K562 (cell line): ENCODE measurements at regions not wholly inside any gene's neighbourhood (a gene's known extent, or its start where the extent isn't known, plus 50 kb on each side); places are given as distances from the start of the nearest gene placed in this dataset.

Experiments
- ATAC-seq: fragments of 200-7000 bp; cut with Tn5 transposase; 3 replicates; pipeline ENCODE4 v1.9.1; 2020; ENCODE audit warnings: moderate library complexity
- BruUV-seq: library from RNA; stranded (reverse); fragments of 400-500 nt; replicated peaks from 2 replicates; lab custom pipeline; 2021; lab: Mats Ljungman, UMichigan
- CTCF ChIA-PET: fragments of 300-600 bp; formaldehyde crosslinking; extraction: SDS; loops from one replicate; lab custom pipeline; 2021; ENCODE audit warnings: low intra/inter-chr PET ratio; lab: Yijun Ruan, JAX
- POLR2A ChIA-PET: fragments of 300-600, 350-650 bp; sonication (Branson Sonifier 250); formaldehyde crosslinking; extraction: SDS; loops from one replicate; lab custom pipeline; 2021; ENCODE audit warnings: antibody characterized with exemption, inconsistent platforms; lab: Yijun Ruan, JAX
- DNase-seq, 4 experiments: peaks; one replicate each; pipeline versions ENCODE4 v3.0.0 to v3.0.0-alpha.2; 2011 to 2018; ENCODE audit warnings: low spot score in 3 of 4, mixed read lengths in 3 of 4; ENCODE audit errors: extremely low read depth in 1 of 4
- FAIRE-seq: peaks from 2 replicates; lab custom pipeline; 2011; peaks lifted over from hg19 to GRCh38; lab: Jason Lieb, UNC
- H2AFZ ChIP-seq: 2 replicates; pipeline ENCODE4 v1.6.0; 2011; ENCODE audit warnings: low read depth, low read length, control low read depth, inconsistent platforms
- H3K27ac ChIP-seq: fragments of 200-600 bp; 3 replicates; pipeline ENCODE4 v1.8.0; 2011; ENCODE audit warnings: low read depth, mild to moderate bottlenecking, control low read depth, inconsistent platforms, low read length, moderate library complexity, mixed read lengths; ENCODE audit errors: extremely low read depth
- H3K27me3 ChIP-seq, 2 experiments: fragments of 300-600 bp in 1 of 2; 2 replicates in 1 of 2; 3 replicates in 1 of 2; pipeline versions ENCODE4 v1.6.0 to v1.8.0; 2011; ENCODE audit warnings: inconsistent platforms in 2 of 2, low read length in 2 of 2, mild to moderate bottlenecking in 1 of 2, mixed read lengths in 1 of 2, moderate library complexity in 1 of 2; ENCODE audit not compliant: control insufficient read depth in 2 of 2, insufficient read depth in 2 of 2
- H3K36me3 ChIP-seq: fragments of 300-600 bp; 3 replicates; pipeline ENCODE4 v1.8.0; 2011; ENCODE audit warnings: mild to moderate bottlenecking, low read length, inconsistent platforms; ENCODE audit not compliant: control insufficient read depth, insufficient read depth
- H3K4me1 ChIP-seq, 2 experiments: fragments of 200-600 bp in 1 of 2; replicated peaks in 1 of 2; 2 replicates in 1 of 2; 3 replicates in 1 of 2; pipeline versions ENCODE4 v1.5.1 to v1.8.0; 2011; ENCODE audit warnings: inconsistent platforms in 2 of 2, low read length in 2 of 2, mild to moderate bottlenecking in 1 of 2, mixed read lengths in 1 of 2, moderate library complexity in 1 of 2; ENCODE audit not compliant: control insufficient read depth in 2 of 2, insufficient read depth in 2 of 2
- H3K4me2 ChIP-seq: 2 replicates; pipeline ENCODE4 v1.6.1; 2011; ENCODE audit warnings: low read length, control low read depth, inconsistent platforms, mixed read lengths; ENCODE audit not compliant: insufficient read depth
- H3K4me3 ChIP-seq: fragments of 200-600 bp; sonication (generic), shearing (Covaris generic); 2 replicates; pipeline ENCODE4 v1.5.1; 2016; ENCODE audit warnings: control low read depth, inconsistent platforms
- H3K79me2 ChIP-seq: fragments of 200-600 bp; 3 replicates; pipeline ENCODE4 v1.8.0; 2011; ENCODE audit warnings: low read length, inconsistent platforms; ENCODE audit not compliant: control insufficient read depth, insufficient read depth
- H3K9ac ChIP-seq, 2 experiments: 2 replicates each; pipeline versions ENCODE4 v1.6.0 to v1.6.1; 2011; ENCODE audit warnings: low read depth in 2 of 2, low read length in 2 of 2, control low read depth in 1 of 2, inconsistent platforms in 1 of 2, mild to moderate bottlenecking in 1 of 2, mixed read lengths in 1 of 2; ENCODE audit not compliant: insufficient read depth in 1 of 2
- H3K9me1 ChIP-seq: one replicate; pipeline ENCODE4 v1.6.0; 2011; ENCODE audit warnings: inconsistent platforms, mild to moderate bottlenecking, low read length, moderate library complexity; ENCODE audit not compliant: control insufficient read depth, insufficient read depth
- H3K9me3 ChIP-seq: replicated peaks from 2 replicates; pipeline ENCODE4 v1.5.1; 2011; ENCODE audit warnings: low read depth, low read length, inconsistent platforms; ENCODE audit not compliant: control insufficient read depth, insufficient read depth
- H4K20me1 ChIP-seq: replicated peaks from 2 replicates; pipeline ENCODE4 v1.6.1; 2011; ENCODE audit warnings: low read length, inconsistent platforms, mixed read lengths; ENCODE audit not compliant: control insufficient read depth, insufficient read depth
- E4F1 ChIP-seq: fragments of 250-450 bp; sonication (Bioruptor Pico); IDR thresholded peaks from 2 replicates; pipeline ENCODE4 v1.5.0; 2021; ENCODE audit warnings: mild to moderate bottlenecking, borderline replicate concordance
- GTF2E2 ChIP-seq: fragments of 200-800 bp; sonication (Bioruptor generic); IDR thresholded peaks from 2 replicates; pipeline ENCODE4 v1.6.1; 2016; ENCODE audit warnings: missing genetic modification characterization, missing compliant biosample characterization
- JUNB ChIP-seq: fragments of 450-650 bp; formaldehyde crosslinking; conservative IDR thresholded peaks from 2 replicates; pipeline ENCODE4 v1.4.0; 2020; ENCODE audit warnings: mild to moderate bottlenecking
- MBD1 ChIP-seq: fragments of 250-450 bp; sonication (Bioruptor Pico); IDR thresholded peaks from 2 replicates; pipeline ENCODE4 v1.8.0; 2022; ENCODE audit warnings: inconsistent platforms
- MYC ChIP-seq, 2 experiments: fragments of 250-450 bp in 1 of 2; sonication (Bioruptor Pico) in 1 of 2; IDR thresholded peaks; 2 replicates each; pipeline versions ENCODE4 v1.5.1 to v1.6.1; 2012 to 2021; ENCODE audit warnings: low read depth in 2 of 2, borderline replicate concordance in 1 of 2, improper control_type of control experiment in 1 of 2, low read length in 1 of 2, mild to moderate bottlenecking in 1 of 2, moderate library complexity in 1 of 2
- NR2C2 ChIP-seq, 2 experiments: fragments of 200-800 bp in 1 of 2; sonication (Bioruptor generic) in 1 of 2; sonication (generic) in 1 of 2; formaldehyde crosslinking in 1 of 2; IDR thresholded peaks; 2 replicates each; pipeline versions ENCODE4 v1.6.1 to v1.8.0; 2016 to 2022; ENCODE audit warnings: mild to moderate bottlenecking in 1 of 2, missing compliant biosample characterization in 1 of 2, missing genetic modification characterization in 1 of 2, missing genetic modification reagents in 1 of 2
- NR3C1 ChIP-seq: sonication (generic); formaldehyde crosslinking; IDR thresholded peaks from 2 replicates; pipeline ENCODE4 v1.8.1; 2022; ENCODE audit warnings: missing genetic modification reagents
- POLR2B ChIP-seq: fragments of 450-650 bp; IDR thresholded peaks from 2 replicates; pipeline ENCODE4 v1.6.1; 2018; ENCODE audit warnings: low read depth; ENCODE audit not compliant: partially characterized antibody
- PRMT5 ChIP-seq: sonication (generic); formaldehyde crosslinking; IDR thresholded peaks from 2 replicates; pipeline ENCODE4 v1.5.0; 2020; ENCODE audit warnings: missing genetic modification reagents
- RBM17 ChIP-seq: fragments of 200-400 bp; formaldehyde crosslinking; IDR thresholded peaks from 2 replicates; pipeline ENCODE4 v1.6.1; 2017; ENCODE audit warnings: low read depth, mild to moderate bottlenecking, low read length, borderline replicate concordance
- SIRT6 ChIP-seq: IDR thresholded peaks from one replicate; pipeline ENCODE4 v1.6.1; 2012; ENCODE audit warnings: low read depth, mild to moderate bottlenecking, control low read depth, inconsistent platforms, low read length, moderate library complexity
- SP1 ChIP-seq: sonication (generic); formaldehyde crosslinking; IDR thresholded peaks from 2 replicates; pipeline ENCODE4 v1.8.1; 2022; ENCODE audit warnings: mild to moderate bottlenecking, missing genetic modification reagents
- ZNF57 ChIP-seq: fragments of 450-650 bp; formaldehyde crosslinking; IDR thresholded peaks from 2 replicates; pipeline ENCODE4 v1.4.0; 2020; ENCODE audit warnings: mild to moderate bottlenecking, moderate library complexity
- ZNF696 ChIP-seq: fragments of 250-450 bp; sonication (Bioruptor Pico); conservative IDR thresholded peaks from 2 replicates; pipeline ENCODE4 v1.4.0; 2020; ENCODE audit warnings: mild to moderate bottlenecking, moderate library complexity
- in situ Hi-C: fragments of 300-500 bp; cut with MboI; formaldehyde crosslinking; loops from 4 replicates; pipeline ENCODE4 v1.15.0; 2018; ENCODE audit warnings: inconsistent platforms, mixed read lengths
- intact Hi-C: fragments of 100-400 bp; cut with micrococcal nuclease; formaldehyde crosslinking; loops from 2 replicates; pipeline ENCODE4 v1.14.2; 2022
- TF ChIP-seq, protein P1 (sequence below): fragments of 250-450 bp; sonication (Bioruptor Pico); IDR thresholded peaks from 2 replicates; pipeline ENCODE4 v1.5.1; 2021; ENCODE audit warnings: mild to moderate bottlenecking

GRCh38 chr5:165626161-165626560 is 2120.7 kb downstream of the MAT2B start:
- Histone ChIP-seq H3K4me1 (no peaks in the 10 kb centered on the region), H3K4me2 (no peak overlapping the region), H3K79me2 (no peaks in the 10 kb centered on the region), H3K4me3 (no peak overlapping the region), H3K27me3 (no peaks in the 10 kb centered on the region), H3K27ac (no peak overlapping the region), H3K9me3 (no peaks in the 10 kb centered on the region), H4K20me1 (no peaks in the 10 kb centered on the region), H3K9me1 (no peaks in the 10 kb centered on the region), H3K36me3 (no peaks in the 10 kb centered on the region), H3K9ac (no peak overlapping the region), H2AFZ (no peak overlapping the region)
- intact Hi-C loops (no loop called here), in situ Hi-C loops (no loop called here)
- CTCF ChIA-PET = no interaction called here
- FAIRE-seq (no peak), DNase-seq (no peak), ATAC-seq (no peak)
- POLR2A ChIA-PET = no interaction called here
- no TSS peak for BruUV-seq
- TF ChIP-seq NR2C2 (CRISPR knock-in tag; IDR thresholded peaks at IDR 0.05) (no peak), NR2C2 (tag; IDR thresholded peaks at IDR 0.05) (no peak), GTF2E2 (tag) (no peak), PRMT5 (CRISPR knock-in tag) (no peak), RBM17 (no peak), JUNB (CRISPR knock-in tag) (no peak), ZNF57 (CRISPR knock-in tag) (no peak), E4F1 (CRISPR knock-in tag) (no peak), SIRT6 (no peak), POLR2B (no peak), MYC (IDR thresholded peaks at IDR 0.05; ENCODE audit: low read depth, low read length) (no peak), MYC (CRISPR knock-in tag; IDR thresholded peaks at IDR 0.05; ENCODE audit: borderline replicate concordance, low read depth) (no peak), NR3C1 (CRISPR knock-in tag) (no peak), SP1 (no peak), MBD1 (CRISPR knock-in tag) (no peak), ZNF696 (CRISPR knock-in tag) (no peak)
- TF ChIP-seq, protein P1, sequence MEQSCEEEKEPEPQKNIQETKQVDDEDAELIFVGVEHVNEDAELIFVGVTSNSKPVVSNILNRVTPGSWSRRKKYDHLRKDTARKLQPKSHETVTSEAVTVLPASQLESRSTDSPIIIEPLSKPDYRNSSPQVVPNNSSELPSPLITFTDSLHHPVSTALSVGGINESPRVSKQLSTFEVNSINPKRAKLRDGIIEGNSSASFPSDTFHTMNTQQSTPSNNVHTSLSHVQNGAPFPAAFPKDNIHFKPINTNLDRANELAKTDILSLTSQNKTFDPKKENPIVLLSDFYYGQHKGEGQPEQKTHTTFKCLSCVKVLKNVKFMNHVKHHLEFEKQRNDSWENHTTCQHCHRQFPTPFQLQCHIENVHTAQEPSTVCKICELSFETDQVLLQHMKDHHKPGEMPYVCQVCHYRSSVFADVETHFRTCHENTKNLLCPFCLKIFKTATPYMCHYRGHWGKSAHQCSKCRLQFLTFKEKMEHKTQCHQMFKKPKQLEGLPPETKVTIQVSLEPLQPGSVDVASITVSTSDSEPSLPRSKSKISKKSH (CRISPR knock-in tag) = no peak
